ENCODE measurements at regions not wholly inside any gene's neighbourhood (a gene's known extent, or its start where the extent isn't known, plus 50 kb on each side); places are given as distances from the start of the nearest gene placed in this dataset.

GRCh38 chr5:67334373-67334772 lies 137.8 kb upstream of the CD180 start:
- TF ChIP-seq, protein P1, sequence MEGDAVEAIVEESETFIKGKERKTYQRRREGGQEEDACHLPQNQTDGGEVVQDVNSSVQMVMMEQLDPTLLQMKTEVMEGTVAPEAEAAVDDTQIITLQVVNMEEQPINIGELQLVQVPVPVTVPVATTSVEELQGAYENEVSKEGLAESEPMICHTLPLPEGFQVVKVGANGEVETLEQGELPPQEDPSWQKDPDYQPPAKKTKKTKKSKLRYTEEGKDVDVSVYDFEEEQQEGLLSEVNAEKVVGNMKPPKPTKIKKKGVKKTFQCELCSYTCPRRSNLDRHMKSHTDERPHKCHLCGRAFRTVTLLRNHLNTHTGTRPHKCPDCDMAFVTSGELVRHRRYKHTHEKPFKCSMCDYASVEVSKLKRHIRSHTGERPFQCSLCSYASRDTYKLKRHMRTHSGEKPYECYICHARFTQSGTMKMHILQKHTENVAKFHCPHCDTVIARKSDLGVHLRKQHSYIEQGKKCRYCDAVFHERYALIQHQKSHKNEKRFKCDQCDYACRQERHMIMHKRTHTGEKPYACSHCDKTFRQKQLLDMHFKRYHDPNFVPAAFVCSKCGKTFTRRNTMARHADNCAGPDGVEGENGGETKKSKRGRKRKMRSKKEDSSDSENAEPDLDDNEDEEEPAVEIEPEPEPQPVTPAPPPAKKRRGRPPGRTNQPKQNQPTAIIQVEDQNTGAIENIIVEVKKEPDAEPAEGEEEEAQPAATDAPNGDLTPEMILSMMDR (IDR thresholded peaks at IDR 0.05), result no peak
- no peak for TF ChIP-seq POLR2A (IDR thresholded peaks at IDR 0.05)

Data from Peyer's patch (tissue), 4 donors.